HG02798 (cell line): ENCODE measurements at regions not wholly inside any gene's neighbourhood (a gene's known extent, or its start where the extent isn't known, plus 50 kb on each side); places are given as distances from the start of the nearest gene placed in this dataset.

ENCODE experiments used
- ATAC-seq: cut with Tn5 transposase; IDR thresholded peaks from one replicate; pipeline ENCODE4 v1.9.1; 2021; ENCODE audit warnings: mild to moderate bottlenecking; ENCODE audit not compliant: unreplicated experiment, poor library complexity

- ATAC-seq = no peak
Measured at GRCh38 chr21:27423038-27423437, 456.1 kb upstream of the ADAMTS5 start.

- no peak for ATAC-seq
Measured at GRCh38 chr21:27422435-27422834, 455.5 kb upstream of the ADAMTS5 start.

- no peak for ATAC-seq
Measured at GRCh38 chr21:27421654-27422053, 454.8 kb upstream of the ADAMTS5 start.

- no peak for ATAC-seq
Measured at GRCh38 chr21:27419153-27419552, 452.3 kb upstream of the ADAMTS5 start.

- ATAC-seq = no peak
Measured at GRCh38 chr21:27418346-27418745, 451.5 kb upstream of the ADAMTS5 start.

GRCh38 chr21:27412530-27412929 is 445.6 kb upstream of the ADAMTS5 start:
- ATAC-seq = no peak

- no peak for ATAC-seq
Measured at GRCh38 chr21:27408826-27409225, 441.9 kb upstream of the ADAMTS5 start.

GRCh38 chr21:27407271-27407670 is 440.4 kb upstream of the ADAMTS5 start:
- no peak for ATAC-seq

- ATAC-seq = no peak
Measured at GRCh38 chr21:27406300-27407009, 439.6 kb upstream of the ADAMTS5 start.

GRCh38 chr21:27403011-27403410 is 436.1 kb upstream of the ADAMTS5 start:
- ATAC-seq = no peak

- ATAC-seq = no peak
Measured at GRCh38 chr21:27400045-27400444, 433.2 kb upstream of the ADAMTS5 start.

- ATAC-seq = no peak
Measured at GRCh38 chr21:27397578-27397977, 430.7 kb upstream of the ADAMTS5 start.

- ATAC-seq = no peak
Measured at GRCh38 chr21:27393726-27394125, 426.8 kb upstream of the ADAMTS5 start.

GRCh38 chr21:27391990-27392389 is 425.1 kb upstream of the ADAMTS5 start:
- no peak for ATAC-seq

- ATAC-seq = no peak
Measured at GRCh38 chr21:27390384-27390783, 423.5 kb upstream of the ADAMTS5 start.

- no peak for ATAC-seq
Measured at GRCh38 chr21:27388825-27389224, 421.9 kb upstream of the ADAMTS5 start.

GRCh38 chr21:27382404-27382803 is 415.5 kb upstream of the ADAMTS5 start:
- no peak for ATAC-seq

GRCh38 chr21:27380303-27380702 is 413.4 kb upstream of the ADAMTS5 start:
- ATAC-seq = no peak

GRCh38 chr21:27379354-27379753 is 412.5 kb upstream of the ADAMTS5 start:
- ATAC-seq = no peak

GRCh38 chr21:27372381-27372780 is 405.5 kb upstream of the ADAMTS5 start:
- no peak for ATAC-seq

- ATAC-seq = no peak
Measured at GRCh38 chr21:27371975-27372331, 405.1 kb upstream of the ADAMTS5 start.

- no peak for ATAC-seq
Measured at GRCh38 chr21:27371115-27371974, 404.5 kb upstream of the ADAMTS5 start.
